ENCODE measurements at regions not wholly inside any gene's neighbourhood (a gene's known extent, or its start where the extent isn't known, plus 50 kb on each side); places are given as distances from the start of the nearest gene placed in this dataset.

DNA sequence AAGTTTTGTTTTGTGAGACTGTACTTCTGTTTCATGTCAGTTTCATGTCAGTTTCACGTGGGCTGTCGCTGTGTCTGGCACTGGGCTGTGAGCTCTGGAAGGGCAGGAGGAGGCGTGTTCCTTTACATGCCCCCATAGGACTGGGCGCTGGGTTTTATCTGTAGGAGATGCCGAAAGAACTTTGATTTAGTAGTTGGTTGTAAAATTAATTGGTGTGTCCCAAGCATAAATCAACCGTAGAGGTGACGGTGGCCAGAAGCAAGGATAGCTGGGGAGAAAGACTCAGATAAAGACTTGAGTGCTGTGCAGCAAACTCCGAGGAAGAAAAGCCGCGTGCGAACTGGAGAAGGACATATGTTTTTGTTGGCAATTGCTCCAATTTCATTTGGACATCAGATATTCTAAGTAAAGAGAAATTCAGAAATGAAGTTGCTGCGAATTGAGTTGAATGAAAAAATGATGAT lies 182.5 kb downstream of the VRK1 start:
- no peaks in the 10 kb centered on the region for H4K20me1 ChIP-seq (ENCODE audit: insufficient read depth)
- no peaks in the 10 kb centered on the region for H3F3A ChIP-seq (ENCODE audit: insufficient read depth, low read length, poor library complexity, severe bottlenecking)
- no peaks in the 10 kb centered on the region for H3K36me3 ChIP-seq (ENCODE audit: insufficient read depth, low read length)
- no peaks in the 10 kb centered on the region for H3K9me2 ChIP-seq (ENCODE audit: insufficient read depth, low read length)
- H3K4me3 ChIP-seq (ENCODE audit: low read length): no peak overlapping the region
- peaks cover 8% of the 10 kb centered on the region for H3K9me3 ChIP-seq (ENCODE audit: low read length)
- no peak overlapping the region for H3K27ac ChIP-seq (ENCODE audit: low read length)
- no peaks in the 10 kb centered on the region for H3K79me2 ChIP-seq (replicated peaks; ENCODE audit: insufficient read depth, low read length)
- H2AFZ ChIP-seq (ENCODE audit: low read depth, low read length): no peak overlapping the region
- H3K9ac ChIP-seq (ENCODE audit: low read length): no peak overlapping the region
- H3K4me2 ChIP-seq (ENCODE audit: low read length): no peak overlapping the region
- no peak for TF ChIP-seq EP300 (conservative IDR thresholded peaks at IDR 0.05; ENCODE audit: poor library complexity, severe bottlenecking)
- no peak for TF ChIP-seq SMC3 (conservative IDR thresholded peaks at IDR 0.05; ENCODE audit: poor library complexity)
- no peak for TF ChIP-seq MXI1 (conservative IDR thresholded peaks at IDR 0.05; ENCODE audit: poor library complexity, severe bottlenecking)
- TF ChIP-seq, protein P1, sequence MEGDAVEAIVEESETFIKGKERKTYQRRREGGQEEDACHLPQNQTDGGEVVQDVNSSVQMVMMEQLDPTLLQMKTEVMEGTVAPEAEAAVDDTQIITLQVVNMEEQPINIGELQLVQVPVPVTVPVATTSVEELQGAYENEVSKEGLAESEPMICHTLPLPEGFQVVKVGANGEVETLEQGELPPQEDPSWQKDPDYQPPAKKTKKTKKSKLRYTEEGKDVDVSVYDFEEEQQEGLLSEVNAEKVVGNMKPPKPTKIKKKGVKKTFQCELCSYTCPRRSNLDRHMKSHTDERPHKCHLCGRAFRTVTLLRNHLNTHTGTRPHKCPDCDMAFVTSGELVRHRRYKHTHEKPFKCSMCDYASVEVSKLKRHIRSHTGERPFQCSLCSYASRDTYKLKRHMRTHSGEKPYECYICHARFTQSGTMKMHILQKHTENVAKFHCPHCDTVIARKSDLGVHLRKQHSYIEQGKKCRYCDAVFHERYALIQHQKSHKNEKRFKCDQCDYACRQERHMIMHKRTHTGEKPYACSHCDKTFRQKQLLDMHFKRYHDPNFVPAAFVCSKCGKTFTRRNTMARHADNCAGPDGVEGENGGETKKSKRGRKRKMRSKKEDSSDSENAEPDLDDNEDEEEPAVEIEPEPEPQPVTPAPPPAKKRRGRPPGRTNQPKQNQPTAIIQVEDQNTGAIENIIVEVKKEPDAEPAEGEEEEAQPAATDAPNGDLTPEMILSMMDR (IDR thresholded peaks at IDR 0.05; ENCODE audit: poor library complexity, severe bottlenecking): no peak
- no peak for TF ChIP-seq POLR2AphosphoS5 (IDR thresholded peaks at IDR 0.05)
- no peak for TF ChIP-seq TAF1 (IDR thresholded peaks at IDR 0.05; ENCODE audit: low read depth)
- TF ChIP-seq, protein P2, sequence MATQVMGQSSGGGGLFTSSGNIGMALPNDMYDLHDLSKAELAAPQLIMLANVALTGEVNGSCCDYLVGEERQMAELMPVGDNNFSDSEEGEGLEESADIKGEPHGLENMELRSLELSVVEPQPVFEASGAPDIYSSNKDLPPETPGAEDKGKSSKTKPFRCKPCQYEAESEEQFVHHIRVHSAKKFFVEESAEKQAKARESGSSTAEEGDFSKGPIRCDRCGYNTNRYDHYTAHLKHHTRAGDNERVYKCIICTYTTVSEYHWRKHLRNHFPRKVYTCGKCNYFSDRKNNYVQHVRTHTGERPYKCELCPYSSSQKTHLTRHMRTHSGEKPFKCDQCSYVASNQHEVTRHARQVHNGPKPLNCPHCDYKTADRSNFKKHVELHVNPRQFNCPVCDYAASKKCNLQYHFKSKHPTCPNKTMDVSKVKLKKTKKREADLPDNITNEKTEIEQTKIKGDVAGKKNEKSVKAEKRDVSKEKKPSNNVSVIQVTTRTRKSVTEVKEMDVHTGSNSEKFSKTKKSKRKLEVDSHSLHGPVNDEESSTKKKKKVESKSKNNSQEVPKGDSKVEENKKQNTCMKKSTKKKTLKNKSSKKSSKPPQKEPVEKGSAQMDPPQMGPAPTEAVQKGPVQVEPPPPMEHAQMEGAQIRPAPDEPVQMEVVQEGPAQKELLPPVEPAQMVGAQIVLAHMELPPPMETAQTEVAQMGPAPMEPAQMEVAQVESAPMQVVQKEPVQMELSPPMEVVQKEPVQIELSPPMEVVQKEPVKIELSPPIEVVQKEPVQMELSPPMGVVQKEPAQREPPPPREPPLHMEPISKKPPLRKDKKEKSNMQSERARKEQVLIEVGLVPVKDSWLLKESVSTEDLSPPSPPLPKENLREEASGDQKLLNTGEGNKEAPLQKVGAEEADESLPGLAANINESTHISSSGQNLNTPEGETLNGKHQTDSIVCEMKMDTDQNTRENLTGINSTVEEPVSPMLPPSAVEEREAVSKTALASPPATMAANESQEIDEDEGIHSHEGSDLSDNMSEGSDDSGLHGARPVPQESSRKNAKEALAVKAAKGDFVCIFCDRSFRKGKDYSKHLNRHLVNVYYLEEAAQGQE (IDR thresholded peaks at IDR 0.05; ENCODE audit: borderline replicate concordance): no peak
- TF ChIP-seq EZH2 (IDR thresholded peaks at IDR 0.05; ENCODE audit: borderline replicate concordance, insufficient read depth, low read length, poor library complexity, severe bottlenecking): no peak
- no peak for TF ChIP-seq RAD21 (conservative IDR thresholded peaks at IDR 0.05)
- no peaks in the 10 kb centered on the region for H3K27me3 ChIP-seq (ENCODE audit: insufficient read depth, low read depth, low read length)

DNA sequence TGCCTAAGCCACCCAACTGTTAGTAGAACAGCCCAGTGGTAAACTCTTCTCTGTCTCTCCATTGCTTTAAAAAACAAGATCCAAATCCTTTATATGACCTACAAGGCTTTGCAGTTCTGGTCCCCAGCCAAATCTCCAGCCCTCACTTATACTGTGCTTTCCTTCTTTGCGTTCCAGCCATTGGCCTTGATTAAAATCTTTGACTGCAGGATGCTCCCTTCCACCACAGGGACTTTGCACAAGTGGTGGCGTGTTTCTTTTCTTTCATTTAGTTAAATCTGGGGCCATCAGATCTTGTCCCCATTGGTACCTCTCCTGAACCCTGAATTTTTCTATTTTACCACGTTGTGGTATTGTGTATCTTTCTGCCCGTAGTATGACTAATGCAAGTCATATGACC lies 183.7 kb downstream of the VRK1 start:
- H3K9me3 ChIP-seq (ENCODE audit: low read length): peaks cover 6% of the 10 kb centered on the region
- H3K4me2 ChIP-seq (ENCODE audit: low read length): no peak overlapping the region
- no peaks in the 10 kb centered on the region for H3K36me3 ChIP-seq (ENCODE audit: insufficient read depth, low read length)
- H3F3A ChIP-seq (ENCODE audit: insufficient read depth, low read length, poor library complexity, severe bottlenecking): no peaks in the 10 kb centered on the region
- H2AFZ ChIP-seq (ENCODE audit: low read depth, low read length): no peak overlapping the region
- no peak for TF ChIP-seq MXI1 (conservative IDR thresholded peaks at IDR 0.05; ENCODE audit: poor library complexity, severe bottlenecking)
- no peak for TF ChIP-seq SMC3 (conservative IDR thresholded peaks at IDR 0.05; ENCODE audit: poor library complexity)
- no peak for TF ChIP-seq EZH2 (IDR thresholded peaks at IDR 0.05; ENCODE audit: borderline replicate concordance, insufficient read depth, low read length, poor library complexity, severe bottlenecking)
- TF ChIP-seq RAD21 (conservative IDR thresholded peaks at IDR 0.05): no peak
- TF ChIP-seq, protein P1 (IDR thresholded peaks at IDR 0.05; ENCODE audit: poor library complexity, severe bottlenecking): no peak
- no peaks in the 10 kb centered on the region for H3K9me2 ChIP-seq (ENCODE audit: insufficient read depth, low read length)
- no peak overlapping the region for H3K4me3 ChIP-seq (ENCODE audit: low read length)
- H3K27ac ChIP-seq (ENCODE audit: low read length): no peak overlapping the region
- H3K27me3 ChIP-seq (ENCODE audit: insufficient read depth, low read depth, low read length): no peaks in the 10 kb centered on the region
- no peak overlapping the region for H3K9ac ChIP-seq (ENCODE audit: low read length)
- no peaks in the 10 kb centered on the region for H3K79me2 ChIP-seq (replicated peaks; ENCODE audit: insufficient read depth, low read length)
- no peaks in the 10 kb centered on the region for H4K20me1 ChIP-seq (ENCODE audit: insufficient read depth)

Data from neural cell (in vitro differentiated cells).